Nucleus accumbens (tissue), 56 donors: ENCODE measurements at regions not wholly inside any gene's neighbourhood (a gene's known extent, or its start where the extent isn't known, plus 50 kb on each side); places are given as distances from the start of the nearest gene placed in this dataset.
"Not testable (repeated sequence)": the region's sequence is repeated elsewhere in the genome, so short reads cannot be mapped to it uniquely, and the experiment has no call there.

ENCODE experiments used
- DNase-seq, 56 donors: peaks; one replicate each; lab custom pipeline; 2025; lab: John Stamatoyannopoulos, UW

- DNase-seq = no peak
These were observed 158.0 kb upstream of the KLF6 start for GRCh38 chr10:3942937-3943489.

- DNase-seq = no peak
These were observed 156.7 kb upstream of the KLF6 start for GRCh38 chr10:3941676-3942075.

- no peak for DNase-seq
These were observed 151.5 kb upstream of the KLF6 start for GRCh38 chr10:3936422-3937040.

- DNase-seq = peak in 2 of 56 donors; percentile 9 to 10
These were observed 150.9 kb upstream of the KLF6 start for GRCh38 chr10:3935933-3936359.

GRCh38 chr10:3935141-3935540 lies 150.1 kb upstream of the KLF6 start:
- DNase-seq = no peak

- DNase-seq = no peak
These were observed 148.7 kb upstream of the KLF6 start for GRCh38 chr10:3933733-3934132.

- DNase-seq = no peak
These were observed 147.8 kb upstream of the KLF6 start for GRCh38 chr10:3932597-3933375.

- no peak for DNase-seq
These were observed 146.9 kb upstream of the KLF6 start for GRCh38 chr10:3931901-3932300.

- no peak for DNase-seq
These were observed 146.2 kb upstream of the KLF6 start for GRCh38 chr10:3931224-3931623.

- DNase-seq = no peak
These were observed 143.6 kb upstream of the KLF6 start for GRCh38 chr10:3928569-3928968.

GRCh38 chr10:3928078-3928477 lies 143.1 kb upstream of the KLF6 start:
- no peak for DNase-seq

- no peak for DNase-seq
These were observed 141.9 kb upstream of the KLF6 start for GRCh38 chr10:3926675-3927525.

GRCh38 chr10:3926258-3926657 lies 141.2 kb upstream of the KLF6 start:
- no peak for DNase-seq

- no peak for DNase-seq
These were observed 140.2 kb upstream of the KLF6 start for GRCh38 chr10:3925184-3925583.

- DNase-seq = no peak
These were observed 139.3 kb upstream of the KLF6 start for GRCh38 chr10:3924344-3924743.

GRCh38 chr10:3923033-3923432 lies 138.0 kb upstream of the KLF6 start:
- no peak for DNase-seq

GRCh38 chr10:3919709-3920308 lies 134.8 kb upstream of the KLF6 start:
- no peak for DNase-seq

- not testable (repeated sequence) for DNase-seq
These were observed 132.4 kb upstream of the KLF6 start for GRCh38 chr10:3917392-3917791.

- DNase-seq = no peak
These were observed 129.7 kb upstream of the KLF6 start for GRCh38 chr10:3914733-3915132.

GRCh38 chr10:3911713-3912442 lies 126.9 kb upstream of the KLF6 start:
- no peak for DNase-seq
